Kidney glomerular epithelial cell (primary cell): ENCODE measurements at regions not wholly inside any gene's neighbourhood (a gene's known extent, or its start where the extent isn't known, plus 50 kb on each side); places are given as distances from the start of the nearest gene placed in this dataset.
"Not testable (repeated sequence)": the region's sequence is repeated elsewhere in the genome, so short reads cannot be mapped to it uniquely, and the experiment has no call there.

Experiments used
- DNase-seq: peaks from one replicate; lab custom pipeline; 2025; lab: John Stamatoyannopoulos, UW

DNA sequence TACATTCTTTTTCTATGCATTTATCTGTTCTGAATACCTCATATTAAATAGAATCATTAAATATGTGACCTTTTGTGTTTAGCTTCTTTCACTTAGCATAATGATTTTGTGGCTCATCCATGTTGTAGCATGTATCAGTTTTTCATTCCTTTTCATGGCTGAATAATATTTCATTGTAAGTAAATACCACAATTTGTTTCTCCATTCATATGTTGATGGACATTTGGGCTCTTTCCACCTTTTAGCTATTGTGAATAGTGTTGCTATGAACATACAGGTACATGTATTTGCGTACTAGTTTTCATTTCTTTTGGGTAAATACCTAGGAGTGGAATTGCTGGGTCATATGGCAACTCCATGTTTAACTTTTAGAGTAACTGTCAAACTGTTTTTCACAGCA lies 85.1 kb downstream of the GNL3L start:
- DNase-seq: no peak

DNA sequence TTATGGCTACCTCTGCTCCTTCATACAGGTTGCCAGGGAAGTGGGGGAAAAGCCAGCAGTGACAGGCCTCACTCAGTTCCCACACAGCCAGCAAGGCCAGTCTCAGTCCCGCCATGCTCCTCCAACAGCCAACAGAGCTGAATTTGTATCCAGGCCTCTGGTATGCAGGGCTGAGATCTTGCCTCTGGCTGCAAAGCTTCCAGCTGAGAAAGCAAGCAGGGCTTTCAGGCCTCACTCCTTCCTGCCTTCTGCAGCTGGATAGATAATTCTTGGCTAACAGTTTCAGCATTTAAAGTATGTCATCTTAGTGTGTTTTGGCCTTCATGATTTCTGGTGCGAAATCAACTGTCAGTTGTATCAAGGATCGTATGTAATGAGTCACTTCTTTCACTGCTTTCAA lies 103.6 kb downstream of the GNL3L start:
- no peak for DNase-seq

- DNase-seq: no peak
Measured at GRCh38 chrX:54639018-54639345, 109.0 kb downstream of the GNL3L start.

DNA sequence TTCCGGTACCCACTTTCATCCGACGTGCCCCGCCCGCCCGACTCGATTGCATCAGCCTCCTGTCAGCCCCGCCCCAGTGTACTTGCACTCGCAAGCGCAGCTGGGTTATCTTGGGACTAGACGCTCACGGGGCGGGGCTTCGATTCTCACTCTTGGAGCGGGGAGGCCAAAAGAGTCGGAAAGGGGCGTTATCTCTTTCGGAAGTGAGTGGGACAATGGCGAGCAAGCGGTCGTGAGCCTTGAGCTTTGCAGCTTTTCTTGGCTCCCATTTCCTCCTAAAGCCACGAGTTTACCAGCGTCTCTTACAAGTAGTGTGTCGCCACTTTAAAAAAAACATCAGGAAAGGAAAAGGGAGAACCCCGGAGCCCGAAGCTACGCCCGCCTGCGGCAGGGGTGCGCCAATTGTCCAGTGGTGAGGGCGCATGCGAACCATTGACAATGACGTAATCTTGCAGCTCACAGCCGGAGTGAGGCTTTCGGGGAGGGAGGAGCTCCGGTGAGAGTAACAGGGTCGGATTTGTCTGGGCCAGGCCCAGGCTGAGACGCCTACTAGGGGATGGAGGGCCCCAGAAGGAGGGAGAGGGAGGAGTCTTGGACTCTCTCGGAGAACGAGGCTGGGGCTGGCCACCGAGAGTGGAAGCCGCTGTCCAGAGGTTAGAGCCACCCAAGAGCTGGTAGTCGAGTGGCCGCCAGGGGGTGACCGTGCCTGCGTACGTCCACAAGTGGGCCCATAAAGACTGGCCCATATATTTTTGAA lies 109.5 kb downstream of the GNL3L start:
- DNase-seq: peak; percentile 91

DNA sequence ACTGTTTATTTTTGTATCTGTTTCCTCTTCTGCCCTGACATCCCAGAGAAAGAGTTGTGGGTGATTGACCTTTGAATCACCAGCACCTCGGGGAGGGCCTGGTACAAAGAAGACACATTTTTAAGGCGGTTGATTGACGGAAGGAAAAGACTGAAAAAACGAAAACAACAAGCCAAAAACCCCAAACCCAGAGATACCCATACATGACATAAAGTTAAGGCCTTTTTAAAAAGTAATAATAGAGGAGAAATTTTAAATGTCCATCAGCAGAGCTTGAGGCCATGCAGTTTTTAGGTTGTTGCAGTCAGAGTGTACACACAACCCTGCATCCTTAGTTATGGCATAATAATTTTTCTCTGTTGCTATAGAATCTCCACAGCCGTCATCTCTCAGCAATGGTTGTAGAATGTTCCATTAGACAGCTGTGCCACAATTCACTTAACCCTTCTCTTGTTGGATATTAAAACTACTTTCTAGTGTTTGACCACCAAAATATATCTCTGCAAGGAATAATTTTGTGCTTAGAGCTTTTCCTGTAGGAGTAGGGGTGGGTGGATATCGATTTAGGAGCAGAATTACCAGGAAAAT lies 110.2 kb downstream of the GNL3L start:
- no peak for DNase-seq

DNA sequence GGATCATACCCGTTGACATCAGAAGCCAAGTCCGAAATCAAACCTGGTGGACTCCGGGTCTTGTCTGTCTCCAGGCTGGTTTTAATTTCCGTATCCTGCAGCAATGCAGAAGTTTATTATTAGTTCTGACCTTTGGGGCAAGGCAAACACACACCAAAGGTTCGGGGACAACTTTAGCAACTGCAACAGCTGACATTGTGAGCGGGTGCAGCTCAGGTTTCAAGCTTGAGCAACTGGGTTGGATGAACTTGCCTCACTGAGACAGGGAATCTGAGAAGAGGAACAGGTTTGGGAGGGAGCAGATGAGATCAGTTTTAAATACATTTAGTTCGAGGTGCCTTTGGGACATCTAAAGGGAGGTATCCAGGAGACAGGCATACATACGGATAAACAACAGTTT lies 110.7 kb downstream of the GNL3L start:
- DNase-seq: no peak

DNA sequence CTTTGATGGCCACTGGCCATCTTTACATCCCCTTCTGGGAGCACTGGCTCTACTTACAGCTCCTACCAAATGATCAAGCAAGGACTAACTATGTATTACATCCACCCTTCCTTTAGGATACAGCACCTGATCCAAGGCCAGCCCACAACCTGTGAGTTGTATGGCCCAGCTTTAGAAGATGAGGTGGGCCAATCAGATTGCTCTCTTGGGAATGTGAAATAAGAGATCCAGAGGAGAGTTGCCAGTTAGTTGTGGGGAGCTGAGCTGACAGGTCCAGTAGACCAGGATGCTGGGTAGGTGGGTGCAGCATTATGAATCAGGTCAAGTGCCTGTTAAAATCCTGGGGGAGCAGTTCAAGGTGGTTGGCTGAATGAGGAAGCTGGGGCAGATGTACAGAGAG lies 111.5 kb downstream of the GNL3L start:
- DNase-seq: no peak

- not testable (repeated sequence) for DNase-seq
Measured at GRCh38 chrX:54647607-54648006, 117.6 kb downstream of the GNL3L start.

GRCh38 chrX:54659547-54659946 lies 129.5 kb downstream of the GNL3L start:
- no peak for DNase-seq

GRCh38 chrX:54675762-54676161 lies 122.3 kb downstream of the ITIH6 start:
- no peak for DNase-seq

GRCh38 chrX:54695231-54695630 lies 102.8 kb downstream of the ITIH6 start:
- no peak for DNase-seq

DNA sequence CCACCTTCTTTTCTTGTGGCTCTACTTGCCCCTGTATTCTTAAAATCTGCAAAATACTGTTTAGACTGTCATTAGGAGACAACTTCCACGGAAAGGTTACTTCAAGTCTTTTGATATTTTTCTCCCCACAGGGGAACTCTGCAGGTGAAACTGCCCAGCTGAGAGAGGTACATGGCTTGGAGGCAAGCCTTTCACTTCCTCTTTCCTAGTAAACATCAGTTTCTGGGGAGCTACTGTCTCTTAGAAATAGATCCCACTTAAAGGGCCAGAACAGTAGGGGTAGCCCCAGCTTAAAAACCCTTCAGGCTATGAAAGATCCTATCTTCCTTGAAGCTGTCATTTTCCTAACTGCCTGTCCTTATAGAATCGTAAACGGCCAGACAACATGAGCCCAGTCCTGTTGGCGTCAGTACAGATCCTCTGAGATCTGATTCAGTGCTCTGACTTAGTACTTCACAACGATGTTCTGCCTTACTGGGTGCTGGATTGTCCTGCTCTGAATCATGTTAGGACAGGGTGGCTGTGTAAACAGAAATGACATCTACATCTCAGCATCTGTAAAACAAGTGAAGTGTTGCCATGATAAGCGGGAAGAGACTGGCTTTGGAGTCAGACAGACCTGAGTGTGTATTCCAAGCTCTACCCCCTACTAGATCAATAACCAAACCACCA lies 102.1 kb downstream of the ITIH6 start:
- DNase-seq: no peak
